ENCODE measurements at regions not wholly inside any gene's neighbourhood (a gene's known extent, or its start where the extent isn't known, plus 50 kb on each side); places are given as distances from the start of the nearest gene placed in this dataset.

DNA sequence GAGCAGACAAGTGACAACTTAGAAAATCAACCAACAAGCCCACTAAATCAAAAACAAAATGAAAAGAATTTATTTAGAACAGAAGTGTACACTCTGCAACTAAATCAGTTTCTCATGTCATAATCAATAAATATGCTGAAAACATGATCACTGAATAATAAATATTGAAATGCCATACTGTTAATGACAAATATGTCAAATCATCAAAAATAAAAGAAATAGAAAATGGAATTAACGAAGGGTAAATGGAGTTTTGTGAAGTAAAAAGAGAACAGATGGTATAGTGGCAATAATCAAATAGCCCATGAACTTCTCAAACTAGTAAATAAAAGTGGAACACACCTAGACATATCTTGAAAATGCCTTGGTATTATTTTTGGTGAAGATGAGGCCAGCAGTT lies 744.9 kb downstream of the TAF11L14 start:
- DNase-seq, result no peak
- H3K4me3 Mint-ChIP-seq, result no peak overlapping the region
- H3K36me3 Mint-ChIP-seq (ENCODE audit: low read depth), result no peaks in the 10 kb centered on the region
- ChIA-PET CTCF (no interaction called here), POLR2A (no interaction called here)
- H3K27ac Mint-ChIP-seq, result no peak overlapping the region
- intact Hi-C loops (cut with micrococcal nuclease), result no loop called here
- no peaks in the 10 kb centered on the region for H3K27me3 Mint-ChIP-seq
- ATAC-seq (ENCODE audit: low read depth), result no peak
- TF ChIP-seq, protein P1, sequence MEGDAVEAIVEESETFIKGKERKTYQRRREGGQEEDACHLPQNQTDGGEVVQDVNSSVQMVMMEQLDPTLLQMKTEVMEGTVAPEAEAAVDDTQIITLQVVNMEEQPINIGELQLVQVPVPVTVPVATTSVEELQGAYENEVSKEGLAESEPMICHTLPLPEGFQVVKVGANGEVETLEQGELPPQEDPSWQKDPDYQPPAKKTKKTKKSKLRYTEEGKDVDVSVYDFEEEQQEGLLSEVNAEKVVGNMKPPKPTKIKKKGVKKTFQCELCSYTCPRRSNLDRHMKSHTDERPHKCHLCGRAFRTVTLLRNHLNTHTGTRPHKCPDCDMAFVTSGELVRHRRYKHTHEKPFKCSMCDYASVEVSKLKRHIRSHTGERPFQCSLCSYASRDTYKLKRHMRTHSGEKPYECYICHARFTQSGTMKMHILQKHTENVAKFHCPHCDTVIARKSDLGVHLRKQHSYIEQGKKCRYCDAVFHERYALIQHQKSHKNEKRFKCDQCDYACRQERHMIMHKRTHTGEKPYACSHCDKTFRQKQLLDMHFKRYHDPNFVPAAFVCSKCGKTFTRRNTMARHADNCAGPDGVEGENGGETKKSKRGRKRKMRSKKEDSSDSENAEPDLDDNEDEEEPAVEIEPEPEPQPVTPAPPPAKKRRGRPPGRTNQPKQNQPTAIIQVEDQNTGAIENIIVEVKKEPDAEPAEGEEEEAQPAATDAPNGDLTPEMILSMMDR (IDR thresholded peaks at IDR 0.05), result no peak
- no peaks in the 10 kb centered on the region for H3K9me3 Mint-ChIP-seq
- no peaks in the 10 kb centered on the region for H3K4me1 Mint-ChIP-seq

DNA sequence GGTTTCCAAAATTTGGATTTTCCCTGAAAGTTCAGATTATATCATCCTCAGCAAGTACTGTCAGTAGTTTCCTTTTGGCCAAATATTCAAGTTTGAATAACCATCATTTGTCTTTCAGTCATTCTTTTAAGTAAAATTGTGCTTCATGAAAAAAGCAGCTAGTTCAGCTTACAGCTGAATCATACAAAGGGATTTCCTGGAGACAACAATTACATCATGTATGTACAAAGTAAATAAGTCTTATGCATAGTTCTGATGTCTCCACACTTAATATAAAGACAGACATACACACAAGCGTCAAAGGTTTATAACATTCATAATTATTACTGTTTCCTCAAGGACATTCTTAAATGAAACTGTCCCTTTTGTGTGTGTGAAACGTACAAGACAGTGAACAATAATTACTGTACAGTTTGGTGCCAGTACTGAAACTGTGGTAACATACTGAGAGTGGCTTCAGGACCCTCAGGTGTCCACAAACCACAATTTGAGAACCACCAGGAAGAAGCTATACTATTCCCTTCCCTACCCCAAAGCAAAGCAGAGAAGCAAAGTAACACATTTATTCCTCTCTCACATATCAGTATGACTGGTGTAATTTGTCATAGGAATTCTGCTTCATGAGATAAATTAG lies 746.6 kb downstream of the TAF11L14 start:
- no peaks in the 10 kb centered on the region for H3K36me3 Mint-ChIP-seq (ENCODE audit: low read depth)
- H3K27ac Mint-ChIP-seq, result no peak overlapping the region
- no peaks in the 10 kb centered on the region for H3K4me1 Mint-ChIP-seq
- ChIA-PET CTCF (interaction anchor here (0.7 kb wide), 1 partner anchor 494 kb away, joined by 3 read pairs; no protein-coding TSS in a partner anchor), POLR2A (no interaction called here)
- no peaks in the 10 kb centered on the region for H3K27me3 Mint-ChIP-seq
- ATAC-seq (ENCODE audit: low read depth) (no peak), DNase-seq (no peak)
- TF ChIP-seq, protein P1 (IDR thresholded peaks at IDR 0.05), result no peak
- no peaks in the 10 kb centered on the region for H3K9me3 Mint-ChIP-seq
- intact Hi-C loops (cut with micrococcal nuclease), result no loop called here
- no peak overlapping the region for H3K4me3 Mint-ChIP-seq

DNA sequence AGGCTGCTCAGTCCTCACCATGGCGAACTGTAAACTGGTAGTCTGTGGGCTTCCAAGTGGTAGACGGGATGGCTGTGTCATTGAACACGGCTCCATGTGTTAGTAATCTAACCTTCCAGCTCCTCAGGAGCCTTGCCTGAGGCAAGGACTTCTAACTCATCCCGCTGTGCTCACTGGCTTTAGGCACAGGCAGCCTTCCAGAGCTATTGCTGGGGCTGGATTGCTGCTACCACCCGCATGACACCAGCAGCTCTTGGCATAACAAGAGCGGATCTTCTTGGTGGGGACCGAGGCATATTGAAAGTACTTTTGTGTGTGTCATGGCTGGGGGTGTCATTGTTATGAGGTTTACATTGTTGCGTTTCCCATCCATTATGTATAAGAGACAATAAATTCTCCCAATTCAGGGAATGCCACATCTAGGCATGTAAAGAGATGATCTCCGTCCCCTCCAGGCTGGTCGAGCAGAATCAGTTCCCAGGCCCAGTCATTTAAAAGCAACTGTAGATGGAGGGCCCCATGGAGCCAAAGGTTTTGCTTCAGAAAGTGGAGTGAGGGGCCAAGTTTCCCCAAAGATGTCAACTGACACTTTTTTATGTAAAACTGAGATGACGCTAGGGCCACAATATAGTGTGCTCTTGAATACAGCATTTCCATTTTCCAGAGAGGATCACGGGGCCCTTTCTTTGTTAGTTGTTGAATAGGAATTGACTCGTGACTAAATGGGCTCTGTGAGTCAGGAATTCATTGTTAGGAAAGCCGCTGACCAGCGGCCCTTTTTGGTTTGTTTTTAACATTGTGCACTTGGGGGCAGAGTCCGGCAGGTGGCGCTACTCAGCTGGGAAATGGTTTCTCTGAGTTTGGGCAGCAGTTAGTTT lies 759.5 kb downstream of the TAF11L14 start:
- H3K36me3 Mint-ChIP-seq (ENCODE audit: low read depth), result no peaks in the 10 kb centered on the region
- CTCF ChIA-PET, result interaction anchor here (1.0 to 1.2 kb wide), 2 partner anchors 10 to 305 kb away, joined by 3 to 4 read pairs; no protein-coding TSS in a partner anchor
- H3K27me3 Mint-ChIP-seq, result no peaks in the 10 kb centered on the region
- peak; percentile 56 for ATAC-seq (ENCODE audit: low read depth)
- no peaks in the 10 kb centered on the region for H3K9me3 Mint-ChIP-seq
- TF ChIP-seq, protein P1 (IDR thresholded peaks at IDR 0.05), result peak; percentile 66
- H3K4me3 Mint-ChIP-seq, result no peak overlapping the region
- DNase-seq, result peak; percentile 38
- H3K27ac Mint-ChIP-seq, result no peak overlapping the region
- no peaks in the 10 kb centered on the region for H3K4me1 Mint-ChIP-seq
- POLR2A ChIA-PET, result no interaction called here
- intact Hi-C loops (cut with micrococcal nuclease), result loop anchor here (1.0 kb wide), 2 partner anchors 304 to 1214 kb away; no protein-coding TSS in a partner anchor

DNA sequence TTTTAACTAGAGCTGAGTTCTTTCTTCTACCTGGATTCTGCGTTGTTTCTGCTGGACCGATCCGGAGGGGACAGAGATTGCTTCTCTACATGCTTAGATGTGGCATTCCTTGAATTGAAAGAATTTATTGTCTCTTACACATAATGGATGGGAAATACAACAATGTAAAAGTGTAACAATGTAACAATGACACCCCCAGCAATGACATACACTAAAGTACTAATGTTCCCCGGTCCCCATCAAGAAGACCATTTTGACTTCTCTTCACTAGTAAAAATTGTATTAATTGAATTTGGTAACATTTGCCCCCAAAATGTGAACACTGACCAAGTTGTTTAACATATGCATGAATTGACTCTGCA lies 760.2 kb downstream of the TAF11L14 start:
- Mint-ChIP-seq H3K9me3 (no peaks in the 10 kb centered on the region), H3K36me3 (ENCODE audit: low read depth) (no peaks in the 10 kb centered on the region), H3K27ac (no peak overlapping the region), H3K27me3 (no peaks in the 10 kb centered on the region), H3K4me3 (no peak overlapping the region), H3K4me1 (no peaks in the 10 kb centered on the region)
- ATAC-seq (ENCODE audit: low read depth) (no peak), DNase-seq (no peak)
- ChIA-PET CTCF (interaction anchor here (1.0 to 1.2 kb wide), 2 partner anchors 9 to 305 kb away, joined by 3 to 4 read pairs; no protein-coding TSS in a partner anchor), POLR2A (no interaction called here)
- TF ChIP-seq, protein P1 (IDR thresholded peaks at IDR 0.05), result no peak
- intact Hi-C loops (cut with micrococcal nuclease), result loop anchor here (1.0 kb wide), 2 partner anchors 304 to 1214 kb away; no protein-coding TSS in a partner anchor

Data from activated B cell treated with CpG ODN at 0.5 μM for 24 hours (primary cell).